GM21786 (cell line): ENCODE measurements at regions not wholly inside any gene's neighbourhood (a gene's known extent, or its start where the extent isn't known, plus 50 kb on each side); places are given as distances from the start of the nearest gene placed in this dataset.

Source experiments
- ATAC-seq: cut with Tn5 transposase; IDR thresholded peaks from one replicate; pipeline ENCODE4 v1.9.1; 2021; ENCODE audit not compliant: unreplicated experiment

GRCh38 chr7:94054130-94054529 is 50.0 kb upstream of the BET1 start:
- ATAC-seq = no peak

- no peak for ATAC-seq
Observed at GRCh38 chr7:94055963-94056362, 51.8 kb upstream of the BET1 start.

DNA sequence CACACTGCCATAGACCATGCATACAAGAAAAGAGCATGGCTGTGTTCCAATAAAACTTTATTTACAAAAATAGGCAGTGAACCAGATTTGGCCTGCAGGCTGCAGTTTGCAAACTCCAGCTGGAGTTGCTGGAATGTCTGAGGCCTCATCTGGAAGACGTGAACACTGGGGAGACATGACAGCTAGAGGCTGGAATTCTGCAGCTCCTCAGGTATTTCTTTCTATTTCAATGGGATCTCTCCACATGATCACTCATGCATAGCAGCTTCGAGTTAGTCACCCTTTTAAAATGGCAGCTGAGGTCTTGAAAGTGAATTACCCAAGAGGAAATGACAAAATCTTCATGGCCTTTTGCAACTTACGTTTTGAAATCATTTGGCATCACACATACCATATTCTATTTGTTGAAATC is 52.6 kb upstream of the BET1 start:
- ATAC-seq = no peak

DNA sequence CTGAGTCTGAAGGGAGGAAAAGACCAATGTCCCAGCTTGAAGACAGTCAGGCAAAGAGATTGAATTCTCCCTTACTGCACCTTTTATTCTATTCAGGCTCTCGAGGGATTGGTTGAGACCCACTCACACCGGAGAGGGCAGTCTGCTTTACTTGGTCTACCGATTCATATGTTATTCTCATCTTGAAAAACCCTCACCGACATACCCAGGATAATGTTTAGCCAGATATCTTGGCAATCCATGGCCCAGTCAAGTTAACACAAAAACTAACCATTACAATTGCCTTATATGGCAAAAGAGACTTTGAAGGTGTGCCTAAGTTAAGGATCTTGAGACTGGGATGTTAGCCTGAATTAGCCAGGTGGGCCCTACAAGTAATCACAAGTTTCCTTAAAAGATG is 53.8 kb upstream of the BET1 start:
- ATAC-seq = no peak

DNA sequence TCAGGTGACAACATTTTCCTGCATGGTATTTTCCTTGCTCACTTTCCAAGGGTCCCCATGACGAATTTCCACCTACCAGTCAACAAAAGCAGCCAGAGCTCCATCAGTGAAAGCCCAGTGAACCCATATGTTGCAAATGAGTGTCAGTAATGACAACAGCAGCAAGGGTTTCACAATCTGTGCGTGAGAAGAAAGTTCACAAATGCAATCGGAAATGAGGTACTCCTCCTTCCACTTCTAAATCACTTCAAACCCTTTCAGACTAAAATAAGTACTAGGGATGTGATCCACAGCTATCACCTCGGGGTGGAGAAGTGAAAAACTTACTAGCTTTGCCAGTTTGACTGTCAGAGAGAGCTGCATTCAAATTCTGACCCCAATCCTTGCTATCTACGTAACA is 55.6 kb upstream of the BET1 start:
- peak; percentile 56 for ATAC-seq

GRCh38 chr7:94060752-94061151 is 56.6 kb upstream of the BET1 start:
- ATAC-seq = no peak

GRCh38 chr7:94061326-94061725 is 57.2 kb upstream of the BET1 start:
- ATAC-seq = no peak

DNA sequence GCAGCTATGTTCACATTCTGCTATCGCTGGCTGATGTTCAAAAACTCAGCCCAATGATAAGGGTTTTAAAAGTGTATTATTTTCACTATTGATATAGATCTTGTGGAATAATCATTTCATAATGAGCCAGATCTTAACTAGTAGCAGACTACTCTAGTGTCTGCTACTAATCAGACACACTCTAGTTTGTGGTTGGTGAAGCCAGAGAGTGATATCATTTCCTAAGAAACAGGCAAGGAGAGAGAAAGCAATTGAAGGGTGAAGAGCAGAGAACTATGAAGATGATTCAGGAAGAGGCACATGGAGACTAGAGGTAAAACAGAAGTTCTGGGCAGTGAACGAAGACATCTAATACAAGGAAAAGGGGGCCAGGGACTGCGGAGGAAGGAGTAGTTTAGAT is 58.2 kb upstream of the BET1 start:
- ATAC-seq = no peak

DNA sequence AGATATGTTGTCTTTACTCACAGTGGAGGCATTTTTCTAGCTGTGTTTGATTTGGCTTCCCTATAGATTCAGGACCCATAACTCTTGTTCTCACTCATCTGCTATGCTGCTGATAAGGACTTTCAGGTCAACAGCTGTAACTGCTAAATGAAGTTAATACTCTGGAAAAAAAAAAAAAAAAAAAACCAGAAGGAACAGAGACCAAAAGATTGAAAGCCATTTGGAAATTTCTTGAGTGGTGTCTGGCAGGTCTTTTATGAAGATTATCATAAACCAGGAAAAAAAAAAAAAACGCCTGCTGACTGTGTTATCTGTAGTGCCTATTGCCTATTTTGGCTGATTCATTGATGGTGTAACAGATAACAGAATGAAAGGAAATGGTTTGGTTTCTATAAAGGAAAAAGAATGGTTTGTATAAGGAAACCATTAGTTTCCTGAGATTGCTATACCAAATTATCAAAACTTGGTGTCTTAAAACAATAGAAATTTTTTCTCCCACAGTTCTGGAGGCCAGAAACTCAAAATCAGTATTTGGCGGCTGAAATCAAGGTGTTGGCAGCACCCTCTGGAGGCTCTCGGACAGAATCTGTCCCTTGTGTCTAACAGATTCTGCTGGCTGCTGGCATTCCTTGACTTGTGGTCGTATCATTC is 60.5 kb upstream of the BET1 start:
- no peak for ATAC-seq

DNA sequence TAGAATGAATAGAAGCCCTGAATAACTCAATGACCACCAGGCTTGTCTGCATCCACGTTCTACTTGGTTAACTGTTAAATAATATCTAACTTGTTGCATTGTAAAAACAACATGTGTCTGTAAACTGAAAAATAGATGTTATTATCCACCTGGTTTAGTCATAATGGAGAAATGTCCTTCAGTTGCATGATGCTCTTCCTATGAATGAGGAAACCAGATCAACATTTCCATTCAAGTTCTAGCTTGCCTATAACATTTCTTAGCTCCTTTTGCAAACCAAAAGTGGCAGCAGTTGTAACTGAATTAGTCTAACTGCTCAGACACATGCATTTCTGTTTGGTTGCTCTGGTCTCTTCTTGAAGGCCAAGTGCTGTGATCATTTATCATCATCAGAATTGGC is 62.9 kb upstream of the BET1 start:
- no peak for ATAC-seq

DNA sequence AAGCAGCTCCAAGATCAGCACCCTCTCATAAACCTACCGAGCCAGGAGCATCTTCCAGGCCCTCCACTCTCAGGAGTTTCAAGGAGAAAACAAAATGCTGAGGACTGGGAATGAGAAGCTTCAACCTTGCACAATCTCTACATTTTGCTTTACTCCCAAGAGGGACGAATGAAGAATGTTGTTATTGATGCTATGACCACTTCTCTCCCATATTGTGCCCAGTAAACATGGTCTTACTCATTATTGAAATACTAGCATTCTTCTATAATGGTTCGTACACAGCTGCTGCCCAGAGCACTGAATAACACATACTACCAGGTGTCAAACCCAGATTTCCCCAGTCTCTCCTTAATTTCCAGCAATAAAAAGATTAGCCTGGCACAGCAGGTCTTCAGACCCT is 63.4 kb upstream of the BET1 start:
- no peak for ATAC-seq

- ATAC-seq = peak; percentile 73
Observed at GRCh38 chr7:94069162-94069739, 65.1 kb upstream of the BET1 start.

GRCh38 chr7:94080551-94080950 is 76.4 kb upstream of the BET1 start:
- ATAC-seq = no peak

DNA sequence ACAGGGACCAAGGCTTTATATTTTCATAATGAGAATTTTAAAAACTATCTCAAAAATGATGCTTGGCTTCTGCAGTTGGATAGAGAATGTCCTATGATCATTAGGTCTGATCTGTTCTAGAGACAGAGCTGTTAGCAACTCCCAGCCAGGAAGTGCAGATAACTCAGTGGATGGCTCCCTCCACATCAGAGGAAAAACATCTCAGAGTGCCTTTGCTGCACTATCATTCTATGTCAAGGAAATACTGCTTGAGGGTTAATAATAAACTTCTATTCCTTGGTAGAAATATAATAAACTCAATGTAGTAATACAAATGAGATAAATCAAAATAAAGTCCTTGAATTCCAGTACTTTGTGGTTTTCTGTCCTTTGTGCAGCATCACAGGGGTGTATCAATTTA is 78.0 kb upstream of the BET1 start:
- ATAC-seq = no peak

GRCh38 chr7:94087664-94088352 is 83.7 kb upstream of the BET1 start:
- ATAC-seq = peak; percentile 99

- ATAC-seq = no peak
Observed at GRCh38 chr7:94088560-94088959, 84.4 kb upstream of the BET1 start.

DNA sequence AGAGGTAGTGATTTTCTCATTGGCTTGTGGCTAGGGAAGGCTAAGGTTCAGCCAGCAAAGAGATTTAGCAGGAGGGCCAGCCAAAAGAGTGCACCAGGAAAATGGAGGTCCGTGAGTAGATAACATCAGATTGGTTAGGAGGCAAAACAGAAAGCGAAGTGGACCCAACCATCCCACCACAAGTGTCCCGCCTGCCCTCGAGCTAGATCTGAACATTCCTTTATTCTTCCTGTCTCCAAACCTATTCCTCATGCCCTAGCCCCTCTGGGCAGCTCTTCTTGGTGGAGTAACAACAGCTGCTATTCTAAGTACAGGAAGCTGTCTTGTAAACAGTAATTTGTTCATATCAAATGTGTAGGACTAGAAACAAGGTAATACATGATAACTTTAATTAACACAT is 85.7 kb upstream of the BET1 start:
- no peak for ATAC-seq

GRCh38 chr7:94092980-94093379 is 88.8 kb upstream of the BET1 start:
- ATAC-seq = no peak

DNA sequence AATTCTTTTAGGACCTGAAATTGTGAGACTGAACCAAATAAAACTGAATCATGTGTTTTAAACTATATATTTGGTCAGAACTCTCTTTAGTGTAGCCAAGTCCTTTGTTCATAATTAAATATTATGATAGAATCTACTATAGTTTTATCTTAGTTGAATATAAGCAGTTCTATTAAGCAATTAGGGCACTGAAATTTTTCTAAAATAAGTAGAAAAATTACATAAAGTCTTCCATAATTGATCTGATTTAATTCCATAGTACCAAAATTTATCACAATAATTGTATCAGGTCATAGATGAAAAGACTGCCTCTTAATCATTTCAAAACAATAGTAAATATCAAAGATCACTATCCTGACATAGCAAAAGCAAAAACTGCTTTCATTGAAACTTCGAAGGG is 90.1 kb upstream of the BET1 start:
- ATAC-seq = no peak

DNA sequence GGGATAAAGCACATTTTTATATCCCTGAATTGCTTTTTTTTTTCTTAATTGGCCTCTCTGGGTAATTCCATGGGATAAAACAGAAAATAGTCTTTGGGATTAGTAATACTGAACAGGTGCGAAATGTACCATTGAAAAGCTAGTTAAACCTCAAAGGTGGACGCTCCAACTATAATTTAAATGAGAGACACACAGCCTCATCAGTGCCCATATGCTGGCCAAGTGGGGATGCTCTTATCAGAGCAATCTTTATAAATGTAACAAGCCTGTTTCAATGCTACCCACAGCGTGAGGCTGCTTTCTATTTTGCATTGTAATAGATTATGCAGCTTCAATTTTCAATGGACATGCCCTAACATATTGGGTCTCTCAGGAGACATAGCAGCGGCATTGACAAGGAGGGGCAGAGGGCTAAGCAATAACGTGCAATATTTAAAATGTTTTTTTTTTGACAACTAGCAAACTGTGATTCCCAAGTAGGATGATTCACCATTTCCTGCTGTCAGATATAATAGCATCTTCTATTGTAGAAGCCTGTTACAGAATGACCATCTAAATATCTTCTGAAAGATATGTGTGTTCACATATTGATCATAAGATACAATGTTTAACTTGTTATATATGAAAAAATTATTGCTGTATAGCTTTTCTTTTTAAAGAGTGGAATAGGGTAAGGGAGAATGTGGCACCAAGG is 91.3 kb upstream of the BET1 start:
- no peak for ATAC-seq

DNA sequence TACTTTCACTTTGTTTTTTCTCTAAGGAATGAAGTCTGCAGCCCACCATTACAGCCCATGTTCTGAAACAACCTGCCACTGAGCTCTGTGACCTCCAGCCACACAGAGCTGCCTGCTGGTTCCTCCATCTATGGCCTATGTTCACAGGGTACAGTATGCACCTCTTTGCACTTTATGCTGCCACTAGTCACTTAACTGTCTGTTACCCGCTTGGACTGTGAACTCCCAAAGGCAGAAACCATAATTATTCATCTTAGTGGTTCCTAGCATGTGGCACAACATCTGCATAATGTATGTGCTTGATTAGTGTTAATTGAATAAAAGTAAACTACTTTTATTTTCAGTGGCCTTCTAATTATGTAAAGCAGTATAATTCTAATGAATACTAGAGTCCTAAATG is 95.5 kb upstream of the BET1 start:
- ATAC-seq = no peak

GRCh38 chr7:94100723-94101345 is 96.7 kb upstream of the BET1 start:
- ATAC-seq = no peak
